GM21737 (cell line): ENCODE measurements at regions not wholly inside any gene's neighbourhood (a gene's known extent, or its start where the extent isn't known, plus 50 kb on each side); places are given as distances from the start of the nearest gene placed in this dataset.
A peak's percentile ranks its signal among the peaks of the same experiment; 100 is the strongest.

Experiments
- ATAC-seq: cut with Tn5 transposase; IDR thresholded peaks from one replicate; pipeline ENCODE4 v1.9.1; 2021; ENCODE audit warnings: mild to moderate bottlenecking, moderate library complexity; ENCODE audit not compliant: unreplicated experiment

GRCh38 chr1:217373761-217374701 lies 256.9 kb downstream of the GPATCH2 start:
- ATAC-seq: no peak

DNA sequence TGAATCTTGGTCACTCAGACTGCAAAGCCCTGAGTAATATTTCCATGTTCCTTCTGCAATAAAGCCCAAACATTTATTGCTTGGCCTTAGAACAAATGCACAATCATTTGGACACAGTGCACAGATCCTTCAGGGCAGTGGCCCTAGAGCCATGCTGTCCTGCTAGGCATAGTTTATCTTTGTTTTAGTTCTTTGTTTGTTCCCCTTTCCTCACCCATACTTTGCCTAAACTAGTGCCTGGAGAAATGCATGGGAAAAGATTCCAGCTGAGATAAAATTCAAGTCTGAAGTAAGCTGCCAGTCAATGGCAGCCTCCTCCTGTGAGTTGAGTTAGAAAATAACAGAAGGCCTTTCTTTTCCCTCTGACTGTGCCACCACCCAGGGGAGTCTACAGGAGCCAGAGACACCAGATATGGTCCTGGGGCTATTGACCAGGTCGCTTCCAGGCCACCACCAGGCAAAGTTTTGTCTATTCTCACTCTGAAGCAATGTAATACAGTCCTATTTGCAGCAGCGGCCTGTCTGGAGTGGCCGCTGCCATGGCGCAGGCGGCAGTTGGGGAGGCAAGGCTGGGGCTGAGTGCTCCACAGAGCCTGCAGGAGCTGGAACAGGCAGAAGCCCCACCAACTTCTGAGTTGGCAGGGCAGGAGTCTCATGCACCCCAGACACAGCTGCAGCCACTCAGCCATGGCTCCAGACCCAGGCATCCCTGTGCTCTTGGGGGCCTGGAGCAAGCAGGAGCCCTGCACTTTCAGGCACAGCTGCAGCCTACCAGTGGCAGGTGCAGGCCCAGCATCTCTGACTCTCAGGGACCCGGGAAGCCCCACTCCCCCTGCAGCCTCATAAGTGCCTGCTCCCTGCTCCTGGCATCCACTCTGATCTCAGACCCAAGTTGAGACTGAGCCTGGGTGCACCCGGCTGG lies 258.6 kb downstream of the GPATCH2 start:
- ATAC-seq: no peak

GRCh38 chr1:217370757-217371156 lies 260.1 kb downstream of the GPATCH2 start:
- no peak for ATAC-seq

DNA sequence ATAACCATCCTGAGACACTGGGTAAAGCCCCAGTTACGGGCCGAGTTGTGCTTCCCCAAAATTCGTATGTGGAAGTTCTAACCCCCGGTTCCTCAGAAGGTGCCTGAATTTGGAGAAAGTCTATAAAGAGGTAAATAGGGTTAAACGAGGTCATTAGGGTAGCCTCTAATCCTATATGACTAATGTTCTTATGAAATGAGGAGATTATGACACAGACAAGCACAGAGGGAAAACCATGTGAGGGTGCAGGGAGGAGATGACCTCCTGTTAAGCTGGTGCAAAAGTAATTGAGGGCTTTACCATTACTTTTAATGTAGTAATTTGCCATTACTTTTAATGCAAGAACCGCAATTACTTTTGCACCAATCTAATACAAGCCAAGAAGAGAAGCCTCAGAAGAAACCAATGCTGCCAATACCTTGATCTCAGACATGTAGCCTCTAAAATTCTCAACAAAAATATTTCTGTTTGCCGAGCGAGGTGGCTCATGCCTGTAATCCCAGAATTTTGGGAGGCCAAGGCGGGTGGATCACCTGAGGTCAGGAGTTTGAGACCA lies 260.8 kb downstream of the GPATCH2 start:
- ATAC-seq: no peak

DNA sequence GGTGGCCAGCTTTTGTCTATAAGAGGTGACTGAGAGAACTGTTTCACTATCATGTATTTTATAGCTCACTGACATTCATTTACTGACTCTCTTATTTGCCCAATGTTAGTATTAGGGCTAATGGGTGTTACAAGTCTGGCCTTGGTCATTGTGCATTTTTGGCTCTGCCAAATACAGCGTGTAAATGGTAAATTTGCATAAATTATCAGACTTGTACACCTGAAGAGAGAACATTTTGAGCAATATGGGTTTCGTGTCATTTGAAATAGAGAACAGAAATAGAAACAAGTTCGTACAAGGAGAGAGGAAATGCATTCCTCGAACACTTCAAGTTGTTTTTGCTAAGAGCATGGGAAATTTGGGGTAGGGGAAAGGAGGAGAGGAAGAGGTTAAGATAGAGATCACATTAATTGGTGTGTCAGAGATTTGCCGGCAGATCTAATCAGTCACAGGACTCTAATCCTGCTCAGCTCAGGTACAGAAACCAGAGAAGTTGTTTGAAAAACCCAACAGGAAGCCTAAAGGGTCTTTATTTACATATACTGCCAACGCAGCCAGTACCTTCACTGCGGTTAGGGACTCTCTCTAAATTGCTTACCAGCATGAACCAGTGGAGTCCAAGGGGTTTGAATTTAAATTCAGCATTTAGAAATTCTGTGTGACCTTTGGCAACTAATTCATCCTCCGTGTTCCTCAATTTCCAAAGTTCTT lies 261.5 kb downstream of the GPATCH2 start:
- peak; percentile 91 for ATAC-seq

GRCh38 chr1:217364220-217364619 lies 266.7 kb downstream of the GPATCH2 start:
- no peak for ATAC-seq

DNA sequence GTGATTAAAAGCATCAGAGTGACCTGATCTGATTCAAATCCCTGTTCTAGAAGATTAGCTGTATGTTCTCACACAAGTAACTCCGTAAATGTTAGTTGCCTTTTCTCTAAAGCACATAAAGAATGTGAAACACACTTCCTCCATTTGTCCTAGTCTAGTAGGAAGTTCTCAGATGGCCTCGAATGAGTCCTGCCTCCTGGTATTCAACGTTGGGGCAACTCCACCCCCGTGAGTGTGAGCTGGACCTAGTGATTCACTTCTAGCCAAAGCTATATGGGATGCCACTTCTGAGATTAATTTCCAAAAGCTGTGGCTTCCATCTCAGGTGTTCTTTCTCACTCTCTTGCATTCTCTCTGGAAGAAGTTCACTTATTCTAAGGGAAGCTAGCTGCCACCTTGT lies 267.6 kb downstream of the GPATCH2 start:
- ATAC-seq: no peak

DNA sequence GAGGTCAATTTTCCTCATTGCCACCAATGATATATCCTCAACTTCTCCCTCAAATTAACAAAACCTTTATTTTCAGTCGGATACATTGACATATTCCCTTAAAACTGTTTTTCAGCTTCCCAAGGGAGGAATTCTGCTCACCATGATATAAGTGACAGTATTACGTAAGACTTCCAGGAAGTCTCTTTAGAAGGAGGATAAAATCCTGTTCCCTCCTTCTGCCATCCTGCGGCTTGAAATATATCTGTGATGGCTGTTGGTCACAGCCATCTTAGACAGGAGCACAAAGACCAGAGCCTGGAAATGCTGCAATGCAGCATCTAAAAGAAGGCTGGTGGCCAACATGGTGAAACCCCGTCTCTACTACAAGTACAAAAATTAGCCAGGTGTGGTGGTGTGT lies 270.4 kb downstream of the GPATCH2 start:
- no peak for ATAC-seq

GRCh38 chr1:217354895-217355294 lies 276.0 kb downstream of the GPATCH2 start:
- no peak for ATAC-seq

DNA sequence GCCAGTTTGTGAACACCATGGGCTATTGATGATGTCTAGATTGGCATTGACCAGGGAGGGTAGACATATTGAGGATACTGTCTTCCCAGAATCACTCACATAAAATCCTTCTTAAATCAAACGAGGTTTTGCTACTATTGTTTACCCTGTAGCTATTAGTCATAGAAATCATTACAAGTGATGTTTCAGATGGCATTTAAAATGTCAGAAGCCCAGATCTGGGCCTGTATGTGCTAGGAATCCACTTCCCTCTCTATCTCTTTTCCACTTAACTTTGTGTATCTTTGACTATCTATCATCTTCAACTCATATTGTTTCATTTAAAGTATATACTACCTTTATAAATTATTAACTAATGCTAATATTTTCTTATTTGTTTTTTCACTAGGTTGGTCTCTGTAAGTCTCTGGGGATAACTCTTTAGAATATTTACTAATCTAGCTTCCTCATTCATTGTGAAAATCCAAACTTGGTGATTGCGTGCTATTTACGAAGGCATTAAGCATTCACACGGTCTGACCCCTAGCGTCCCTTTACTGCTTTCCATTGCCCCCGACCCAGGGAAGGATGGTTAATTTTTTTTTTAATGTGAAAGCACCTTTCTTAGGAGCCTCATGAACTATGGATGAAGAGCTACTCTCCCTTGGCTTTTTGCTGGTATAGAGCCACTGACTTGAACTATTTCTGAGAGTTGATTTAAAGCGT lies 281.8 kb downstream of the GPATCH2 start:
- ATAC-seq: no peak

DNA sequence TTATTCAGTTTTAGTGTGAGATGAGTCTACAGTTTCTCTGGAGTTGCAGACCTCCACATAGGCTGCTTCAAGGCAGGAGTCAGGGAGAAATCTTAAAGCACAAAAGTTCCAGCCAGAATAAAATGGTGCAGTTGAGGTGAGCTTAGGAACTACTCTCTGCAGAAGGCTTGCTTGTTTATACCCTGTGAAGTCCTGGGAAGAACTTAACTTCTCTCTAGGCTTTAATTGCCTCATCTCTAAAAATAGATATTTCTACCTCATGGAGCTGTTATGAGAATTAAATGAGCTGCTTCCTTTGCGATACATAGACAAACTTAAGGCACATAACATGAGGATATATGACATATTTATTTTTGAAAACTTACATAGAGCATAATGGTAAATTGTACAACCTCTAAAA lies 286.2 kb downstream of the GPATCH2 start:
- ATAC-seq: no peak

DNA sequence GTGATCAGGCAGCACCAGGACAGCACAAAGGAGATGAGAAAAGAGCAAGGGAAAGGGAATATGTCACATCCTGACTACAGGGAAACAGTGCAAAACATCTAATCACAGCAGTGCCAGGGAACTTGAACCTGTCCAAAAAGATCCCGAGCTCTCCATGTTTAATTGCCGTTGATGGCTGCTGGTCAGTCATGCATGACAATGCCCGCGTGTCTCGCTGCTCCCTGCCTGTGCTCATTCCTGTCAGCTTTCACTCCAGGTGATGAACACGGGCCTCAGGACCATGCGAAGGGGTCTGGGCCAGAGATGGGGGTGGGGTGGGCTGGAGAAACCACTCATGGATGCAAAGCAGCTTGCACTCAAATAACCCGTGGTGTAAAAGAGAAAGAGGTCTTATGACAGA lies 287.0 kb downstream of the GPATCH2 start:
- ATAC-seq: no peak

GRCh38 chr1:217342105-217342504 lies 288.8 kb downstream of the GPATCH2 start:
- no peak for ATAC-seq

DNA sequence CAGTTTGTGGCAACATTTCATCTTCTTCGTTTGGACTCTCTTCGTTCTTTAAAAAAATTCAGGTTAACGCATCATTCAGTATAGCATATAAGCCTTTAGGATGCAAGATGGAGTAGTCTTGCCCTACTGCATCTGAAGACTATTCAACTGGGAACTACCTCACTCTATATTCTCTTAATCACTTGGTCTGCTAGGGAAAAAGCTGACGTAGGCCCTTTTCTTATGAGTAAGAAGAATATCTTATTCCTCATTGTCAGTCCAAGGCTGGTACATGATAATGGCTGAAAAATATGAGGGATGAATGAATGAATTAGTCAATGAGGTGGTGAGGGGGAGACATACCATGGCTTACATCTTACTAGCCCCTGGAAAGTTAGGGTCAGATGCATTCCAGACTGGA lies 294.2 kb downstream of the GPATCH2 start:
- ATAC-seq: no peak

DNA sequence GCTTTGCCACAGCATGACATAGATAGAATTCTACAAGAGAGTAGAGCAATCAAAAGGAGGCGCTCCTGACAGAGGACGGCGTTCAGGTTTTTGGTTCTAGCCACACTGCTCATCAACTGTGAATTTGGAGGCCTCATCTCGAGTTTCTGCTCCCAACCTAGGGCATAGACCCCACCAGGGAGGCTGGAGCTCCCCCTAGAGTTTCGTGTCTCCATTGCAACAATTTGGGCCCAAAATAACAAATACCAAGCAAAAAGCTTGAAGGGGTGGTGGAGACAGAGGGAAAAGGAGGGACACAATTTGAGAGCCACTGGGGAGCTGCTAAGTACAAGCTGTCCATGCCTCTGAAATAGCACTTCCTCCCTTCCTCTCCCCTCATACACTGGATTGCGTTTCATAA lies 297.0 kb downstream of the GPATCH2 start:
- peak; percentile 59 for ATAC-seq

DNA sequence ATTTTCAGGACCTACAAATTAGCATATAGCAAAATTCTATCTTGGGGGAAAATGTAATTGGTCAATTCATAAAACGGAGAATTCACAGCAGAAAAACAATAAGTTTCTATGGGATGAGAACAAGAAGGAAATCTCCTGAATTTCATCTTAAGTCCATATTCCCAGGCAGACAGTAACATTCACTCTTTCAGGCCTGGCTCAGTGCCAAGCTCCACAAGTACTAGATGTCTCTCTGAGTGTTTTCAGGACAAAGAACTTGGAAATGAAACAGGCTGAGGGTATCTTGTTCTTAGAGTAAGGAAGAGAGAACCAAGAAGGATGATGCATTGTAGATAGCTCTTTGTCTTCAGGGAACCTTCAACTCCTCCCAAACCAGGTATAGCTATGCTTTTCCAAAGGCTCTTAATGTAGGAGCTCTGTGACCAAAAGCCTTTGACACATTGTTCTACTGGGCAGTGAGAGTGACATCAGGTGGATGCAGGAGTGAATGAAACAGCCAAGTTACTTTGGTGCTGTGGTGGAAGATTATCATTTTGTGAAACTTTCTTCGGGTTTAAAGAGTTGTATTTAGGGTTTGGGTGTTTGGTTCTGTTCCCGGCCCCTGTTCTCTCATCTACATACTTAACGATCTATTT lies 298.3 kb downstream of the GPATCH2 start:
- ATAC-seq: no peak

- ATAC-seq: no peak
These were observed 299.2 kb downstream of the GPATCH2 start for GRCh38 chr1:217331698-217332097.

GRCh38 chr1:217327901-217328300 lies 303.0 kb downstream of the GPATCH2 start:
- no peak for ATAC-seq

GRCh38 chr1:217322834-217323233 lies 308.1 kb downstream of the GPATCH2 start:
- peak; percentile 100 for ATAC-seq

DNA sequence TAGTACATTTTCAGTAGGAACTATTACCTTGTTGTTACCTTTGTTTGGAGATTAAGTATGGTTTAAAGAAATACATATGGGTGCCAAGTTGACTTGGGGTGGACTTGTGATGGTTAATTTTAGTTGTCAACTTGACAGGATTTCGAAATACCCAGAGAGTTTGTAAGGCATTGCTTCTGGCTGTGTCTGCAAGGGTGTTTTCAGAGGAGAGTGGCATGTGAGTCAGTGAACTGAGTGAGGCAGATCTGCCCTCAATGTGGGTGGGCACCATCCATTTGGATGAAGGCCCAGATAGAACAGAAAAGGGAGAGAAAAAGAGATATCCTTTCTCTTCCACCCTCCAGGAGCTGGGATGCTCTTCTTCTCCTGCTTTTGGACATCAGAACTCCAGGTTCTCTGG lies 315.5 kb downstream of the GPATCH2 start:
- ATAC-seq: no peak
